ENCODE measurements at regions not wholly inside any gene's neighbourhood (a gene's known extent, or its start where the extent isn't known, plus 50 kb on each side); places are given as distances from the start of the nearest gene placed in this dataset.

GRCh38 chr1:228998179-228998578 lies 262.9 kb downstream of the RHOU start:
- H3K9me3 ChIP-seq (ENCODE audit: control insufficient read depth in 2 of 3, low read length in 3 of 3) = no peaks in the 10 kb centered on the region
- intact Hi-C loops (cut with micrococcal nuclease) = loop anchor here in 1 of 2 donors (10.0 kb wide), 1 partner anchor 263 kb away; the partner anchor contains the start of gene RHOU
- CTCF ChIA-PET = no interaction called here
- peaks cover 4 to 5% of the 10 kb centered on the region in 2 donors for H3K4me1 ChIP-seq (ENCODE audit: control insufficient read depth in 2 of 2, insufficient read depth in 2 of 2, low read length in 2 of 2)
- H3K27me3 ChIP-seq (ENCODE audit: control insufficient read depth in 2 of 2, insufficient read depth in 2 of 2, low read length in 2 of 2) = no peaks in the 10 kb centered on the region
- ATAC-seq (no peak), DNase-seq (no peak)
- H3K4me3 Mint-ChIP-seq = no peak overlapping the region
- no peaks in the 10 kb centered on the region for H3K36me3 Mint-ChIP-seq
- no peak overlapping the region for H3K27ac Mint-ChIP-seq
- no peaks in the 10 kb centered on the region for H3K9me3 Mint-ChIP-seq
- H3K4me3 ChIP-seq (ENCODE audit: low read length) = no peak overlapping the region
- peaks cover 3 to 23% (median 14%) of the 10 kb centered on the region in 7 donors for H3K4me1 Mint-ChIP-seq
- POLR2A ChIA-PET = no interaction called here
- H3K27ac ChIP-seq (ENCODE audit: low read depth, low read length) = no peak overlapping the region
- no peaks in the 10 kb centered on the region for H3K36me3 ChIP-seq (ENCODE audit: control insufficient read depth in 2 of 3, insufficient read depth in 3 of 3, low read length in 3 of 3)
- H3K27me3 Mint-ChIP-seq = peaks cover 0 to 16% (median 0%) of the 10 kb centered on the region in 5 donors

GRCh38 chr1:228999446-229000170 lies 264.3 kb downstream of the RHOU start:
- Histone ChIP-seq H3K4me3 (ENCODE audit: low read length) (no peak overlapping the region), H3K9me3 (ENCODE audit: control insufficient read depth in 2 of 3, low read length in 3 of 3) (no peaks in the 10 kb centered on the region), H3K4me1 (ENCODE audit: control insufficient read depth in 2 of 2, insufficient read depth in 2 of 2, low read length in 2 of 2) (peaks cover 4 to 5% of the 10 kb centered on the region in 2 donors), H3K27ac (ENCODE audit: low read depth, low read length) (no peak overlapping the region), H3K36me3 (ENCODE audit: control insufficient read depth in 2 of 3, insufficient read depth in 3 of 3, low read length in 3 of 3) (no peaks in the 10 kb centered on the region), H3K27me3 (ENCODE audit: control insufficient read depth in 2 of 2, insufficient read depth in 2 of 2, low read length in 2 of 2) (no peaks in the 10 kb centered on the region)
- peaks cover 0 to 7% (median 0%) of the 10 kb centered on the region in 5 donors for H3K27me3 Mint-ChIP-seq
- peaks cover 3 to 23% (median 14%) of the 10 kb centered on the region in 7 donors for H3K4me1 Mint-ChIP-seq
- no peaks in the 10 kb centered on the region for H3K9me3 Mint-ChIP-seq
- intact Hi-C loops (cut with micrococcal nuclease) = loop anchor here in 1 of 2 donors (10.0 kb wide), 1 partner anchor 265 kb away; the partner anchor contains the start of gene RHOU
- ATAC-seq (no peak), DNase-seq (no peak)
- CTCF ChIA-PET = no interaction called here
- no peaks in the 10 kb centered on the region for H3K36me3 Mint-ChIP-seq
- POLR2A ChIA-PET = no interaction called here
- peak overlapping the region in 1 of 9 donors; percentile 48 for H3K27ac Mint-ChIP-seq
- no peak overlapping the region for H3K4me3 Mint-ChIP-seq

GRCh38 chr1:229000187-229000586 lies 264.9 kb downstream of the RHOU start:
- Mint-ChIP-seq H3K36me3 (no peaks in the 10 kb centered on the region), H3K9me3 (no peaks in the 10 kb centered on the region), H3K4me3 (no peak overlapping the region), H3K27me3 (peaks cover 0 to 2% (median 0%) of the 10 kb centered on the region in 5 donors), H3K27ac (peak overlapping the region in 1 of 9 donors; percentile 48), H3K4me1 (peaks cover 3 to 23% (median 14%) of the 10 kb centered on the region in 7 donors)
- Histone ChIP-seq H3K4me1 (ENCODE audit: control insufficient read depth in 2 of 2, insufficient read depth in 2 of 2, low read length in 2 of 2) (peaks cover 4 to 5% of the 10 kb centered on the region in 2 donors), H3K9me3 (ENCODE audit: control insufficient read depth in 2 of 3, low read length in 3 of 3) (no peaks in the 10 kb centered on the region), H3K36me3 (ENCODE audit: control insufficient read depth in 2 of 3, insufficient read depth in 3 of 3, low read length in 3 of 3) (no peaks in the 10 kb centered on the region), H3K27ac (ENCODE audit: low read depth, low read length) (no peak overlapping the region), H3K4me3 (ENCODE audit: low read length) (no peak overlapping the region), H3K27me3 (ENCODE audit: control insufficient read depth in 2 of 2, insufficient read depth in 2 of 2, low read length in 2 of 2) (no peaks in the 10 kb centered on the region)
- ChIA-PET POLR2A (no interaction called here), CTCF (no interaction called here)
- ATAC-seq (no peak), DNase-seq (no peak)
- intact Hi-C loops (cut with micrococcal nuclease) = no loop called here

- H3K36me3 ChIP-seq (ENCODE audit: control insufficient read depth in 2 of 3, insufficient read depth in 3 of 3, low read length in 3 of 3) = no peaks in the 10 kb centered on the region
- H3K27me3 Mint-ChIP-seq = no peaks in the 10 kb centered on the region
- peak overlapping the region in 1 of 10 donors; percentile 1 for H3K4me3 Mint-ChIP-seq
- POLR2A ChIA-PET = interaction anchor here (0.6 to 1.1 kb wide), 4 partner anchors 129 to 748 kb away, joined by 3 read pairs; no protein-coding TSS in a partner anchor
- peaks cover 3 to 23% (median 14%) of the 10 kb centered on the region in 7 donors for H3K4me1 Mint-ChIP-seq
- ATAC-seq (peak; percentile 20), DNase-seq (peak in 4 of 9 donors; percentile 8 to 29 (median 26))
- H3K9me3 ChIP-seq (ENCODE audit: control insufficient read depth in 2 of 3, low read length in 3 of 3) = no peaks in the 10 kb centered on the region
- peak overlapping the region in 4 of 9 donors; percentile 2 to 32 (median 26) for H3K27ac Mint-ChIP-seq
- no peaks in the 10 kb centered on the region for H3K27me3 ChIP-seq (ENCODE audit: control insufficient read depth in 2 of 2, insufficient read depth in 2 of 2, low read length in 2 of 2)
- peaks cover 4 to 5% of the 10 kb centered on the region in 2 donors for H3K4me1 ChIP-seq (ENCODE audit: control insufficient read depth in 2 of 2, insufficient read depth in 2 of 2, low read length in 2 of 2)
- no peaks in the 10 kb centered on the region for H3K9me3 Mint-ChIP-seq
- intact Hi-C loops (cut with micrococcal nuclease) = no loop called here
- CTCF ChIA-PET = interaction anchor here (0.6 kb wide), 1 partner anchor 89 kb away, joined by 3 read pairs; no protein-coding TSS in a partner anchor
- no peaks in the 10 kb centered on the region for H3K36me3 Mint-ChIP-seq
- H3K4me3 ChIP-seq (ENCODE audit: low read length) = no peak overlapping the region
- no peak overlapping the region for H3K27ac ChIP-seq (ENCODE audit: low read depth, low read length)
Observed at GRCh38 chr1:229001467-229002011, 266.3 kb downstream of the RHOU start.

GRCh38 chr1:229002037-229002436 lies 266.8 kb downstream of the RHOU start:
- intact Hi-C loops (cut with micrococcal nuclease) = no loop called here
- Mint-ChIP-seq H3K4me1 (peaks cover 3 to 23% (median 14%) of the 10 kb centered on the region in 7 donors), H3K9me3 (no peaks in the 10 kb centered on the region), H3K4me3 (no peak overlapping the region), H3K27ac (peak overlapping the region in 2 of 9 donors; percentile 22 to 50), H3K27me3 (no peaks in the 10 kb centered on the region), H3K36me3 (no peaks in the 10 kb centered on the region)
- H3K9me3 ChIP-seq (ENCODE audit: control insufficient read depth in 2 of 3, low read length in 3 of 3) = no peaks in the 10 kb centered on the region
- H3K4me1 ChIP-seq (ENCODE audit: control insufficient read depth in 2 of 2, insufficient read depth in 2 of 2, low read length in 2 of 2) = peaks cover 4 to 5% of the 10 kb centered on the region in 2 donors
- DNase-seq (no peak), ATAC-seq (no peak)
- ChIA-PET CTCF (no interaction called here), POLR2A (interaction anchor here (1.1 kb wide), 1 partner anchor 128 kb away, joined by 3 read pairs; no protein-coding TSS in a partner anchor)
- no peak overlapping the region for H3K4me3 ChIP-seq (ENCODE audit: low read length)
- no peaks in the 10 kb centered on the region for H3K36me3 ChIP-seq (ENCODE audit: control insufficient read depth in 2 of 3, insufficient read depth in 3 of 3, low read length in 3 of 3)
- H3K27ac ChIP-seq (ENCODE audit: low read depth, low read length) = no peak overlapping the region
- no peaks in the 10 kb centered on the region for H3K27me3 ChIP-seq (ENCODE audit: control insufficient read depth in 2 of 2, insufficient read depth in 2 of 2, low read length in 2 of 2)

GRCh38 chr1:229002451-229002960 lies 267.2 kb downstream of the RHOU start:
- Histone ChIP-seq H3K9me3 (ENCODE audit: control insufficient read depth in 2 of 3, low read length in 3 of 3) (no peaks in the 10 kb centered on the region), H3K27me3 (ENCODE audit: control insufficient read depth in 2 of 2, insufficient read depth in 2 of 2, low read length in 2 of 2) (no peaks in the 10 kb centered on the region), H3K36me3 (ENCODE audit: control insufficient read depth in 2 of 3, insufficient read depth in 3 of 3, low read length in 3 of 3) (no peaks in the 10 kb centered on the region), H3K4me3 (ENCODE audit: low read length) (no peak overlapping the region), H3K27ac (ENCODE audit: low read depth, low read length) (no peak overlapping the region), H3K4me1 (ENCODE audit: control insufficient read depth in 2 of 2, insufficient read depth in 2 of 2, low read length in 2 of 2) (peaks cover 4 to 5% of the 10 kb centered on the region in 2 donors)
- Mint-ChIP-seq H3K36me3 (no peaks in the 10 kb centered on the region), H3K9me3 (no peaks in the 10 kb centered on the region), H3K27me3 (no peaks in the 10 kb centered on the region), H3K4me3 (no peak overlapping the region), H3K4me1 (peaks cover 3 to 23% (median 14%) of the 10 kb centered on the region in 7 donors), H3K27ac (peak overlapping the region in 2 of 9 donors; percentile 22 to 50)
- POLR2A ChIA-PET = interaction anchor here (1.1 kb wide), 1 partner anchor 128 kb away, joined by 3 read pairs; no protein-coding TSS in a partner anchor
- CTCF ChIA-PET = no interaction called here
- ATAC-seq (no peak), DNase-seq (no peak)
- intact Hi-C loops (cut with micrococcal nuclease) = no loop called here

All from naive thymus-derived CD4-positive, alpha-beta T cell (primary cell).